ENCODE measurements at regions not wholly inside any gene's neighbourhood (a gene's known extent, or its start where the extent isn't known, plus 50 kb on each side); places are given as distances from the start of the nearest gene placed in this dataset.

GRCh38 chr13:47862841-47863240 lies 138.2 kb downstream of the SUCLA2 start:
- TF ChIP-seq CTCF (IDR thresholded peaks at IDR 0.05) (no peak), POLR2A (IDR thresholded peaks at IDR 0.05) (no peak)
